PC-3 (cell line): ENCODE measurements at regions not wholly inside any gene's neighbourhood (a gene's known extent, or its start where the extent isn't known, plus 50 kb on each side); places are given as distances from the start of the nearest gene placed in this dataset.

Experiments used
- ATAC-seq: fragments of 200-7000 bp; cut with Tn5 transposase; 2 replicates; pipeline ENCODE4 v1.9.1; 2020; ENCODE audit warnings: mild to moderate bottlenecking, moderate library complexity
- BruUV-seq: library from RNA; stranded (reverse); fragments of 400-500 nt; replicated peaks from 2 replicates; lab custom pipeline; 2021; lab: Mats Ljungman, UMichigan
- CTCF ChIA-PET: fragments of 300-600 bp; sonication (Branson Sonifier 250); formaldehyde crosslinking; loops from one replicate; lab custom pipeline; 2022; ENCODE audit warnings: antibody characterized with exemption; lab: Charles Lee
- POLR2A ChIA-PET: fragments of 300-600 bp; sonication (Branson Sonifier 250); formaldehyde crosslinking; loops from one replicate; lab custom pipeline; 2022; ENCODE audit warnings: antibody characterized with exemption; ENCODE audit not compliant: unreplicated experiment; lab: Charles Lee
- DNase-seq: peaks from one replicate; pipeline ENCODE4 v3.0.0-alpha.2; 2015
- H2AFZ ChIP-seq: fragments of 300-600 bp; sonication (generic); 2 replicates; pipeline ENCODE4 v1.6.0; 2016; ENCODE audit warnings: antibody characterized with exemption, low read length
- H3F3A ChIP-seq: fragments of 300-600 bp; sonication (generic); one replicate; pipeline ENCODE4 v1.6.0; 2017; ENCODE audit warnings: antibody characterized with exemption, low read length, control low read depth, mild to moderate bottlenecking; ENCODE audit not compliant: unreplicated experiment
- H3K27ac ChIP-seq: fragments of 300-600 bp; sonication (generic); 2 replicates; pipeline ENCODE4 v1.5.1; 2016; ENCODE audit warnings: mild to moderate bottlenecking, low read length
- H3K27me3 ChIP-seq: fragments of 300-600 bp; sonication (generic); 2 replicates; pipeline ENCODE4 v1.6.1; 2016; ENCODE audit warnings: low read length, mixed read lengths
- H3K36me3 ChIP-seq: fragments of 300-600 bp; sonication (generic); 2 replicates; pipeline ENCODE4 v1.6.1; 2016; ENCODE audit warnings: low read depth, mixed run types, low read length, mixed read lengths
- H3K4me1 ChIP-seq: fragments of 300-600 bp; sonication (generic); 2 replicates; pipeline ENCODE4 v1.5.1; 2016; ENCODE audit warnings: low read length; ENCODE audit not compliant: insufficient read depth
- H3K4me2 ChIP-seq: fragments of 300-600 bp; sonication (generic); 2 replicates; pipeline ENCODE4 v1.6.0; 2016; ENCODE audit warnings: low read length
- H3K4me3 ChIP-seq: fragments of 300-600 bp; sonication (generic); 2 replicates; pipeline ENCODE4 v1.5.1; 2016; ENCODE audit warnings: mild to moderate bottlenecking, low read length, mixed read lengths
- H3K79me2 ChIP-seq: fragments of 300-600 bp; sonication (generic); 2 replicates; pipeline ENCODE4 v1.6.1; 2017; ENCODE audit warnings: low read length, mixed read lengths
- H3K9ac ChIP-seq: fragments of 300-600 bp; sonication (generic); 2 replicates; pipeline ENCODE4 v1.6.0; 2016; ENCODE audit warnings: mild to moderate bottlenecking, low read length
- H3K9me2 ChIP-seq: fragments of 300-600 bp; sonication (generic); replicated peaks from 2 replicates; pipeline ENCODE4 v1.6.1; 2016; ENCODE audit warnings: mixed run types, low read length, mixed read lengths
- H3K9me3 ChIP-seq: fragments of 300-600 bp; sonication (generic); 2 replicates; pipeline ENCODE4 v1.6.1; 2016; ENCODE audit warnings: low read length, mixed read lengths
- H4K20me1 ChIP-seq: fragments of 300-600 bp; sonication (generic); 2 replicates; pipeline ENCODE4 v1.6.1; 2016; ENCODE audit warnings: low read length, mixed read lengths
- CTCF ChIP-seq: fragments of 300-600 bp; sonication (generic); conservative IDR thresholded peaks from 2 replicates; pipeline ENCODE4 v1.5.1; 2017; ENCODE audit warnings: antibody characterized with exemption, low read depth, mild to moderate bottlenecking, low read length
- EZH2 ChIP-seq: fragments of 300-600 bp; sonication (generic); IDR thresholded peaks from one replicate; pipeline ENCODE4 v1.6.1; 2017; ENCODE audit warnings: antibody characterized with exemption, mild to moderate bottlenecking, low read length; ENCODE audit not compliant: unreplicated experiment
- EZH2phosphoT487 ChIP-seq: fragments of 300-600 bp; sonication (generic); IDR thresholded peaks from 2 replicates; pipeline ENCODE4 v1.6.1; 2018; ENCODE audit warnings: mild to moderate bottlenecking, antibody characterized with exemption, low read length, borderline replicate concordance
- intact Hi-C: fragments of 100-400 bp; cut with micrococcal nuclease; formaldehyde crosslinking; loops from 2 replicates; pipeline ENCODE4 v1.9.0; 2023

DNA sequence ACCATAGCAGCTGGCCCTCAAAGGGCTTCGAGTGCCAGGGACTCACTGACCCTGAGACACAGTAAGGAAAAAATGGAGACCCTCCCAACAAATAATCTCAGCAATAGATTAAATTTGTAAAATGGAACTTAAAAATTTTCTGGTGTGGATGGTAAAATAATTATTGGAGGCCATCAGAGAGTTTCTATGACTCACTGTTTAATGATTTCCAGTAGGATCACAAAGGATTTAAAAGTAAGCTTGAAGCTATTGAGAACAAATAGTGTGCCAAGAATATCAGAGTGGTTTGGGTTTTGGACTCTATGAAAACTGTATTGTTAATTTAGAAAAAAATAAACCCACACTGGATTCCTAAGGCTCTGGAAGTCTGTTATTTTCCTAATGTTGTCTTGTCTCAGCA is 115.2 kb upstream of the AKIRIN2 start:
- ATAC-seq, result no peak

GRCh38 chr6:87815449-87815848 is 113.4 kb upstream of the AKIRIN2 start:
- Histone ChIP-seq H3F3A (no peaks in the 10 kb centered on the region), H3K9me2 (no peaks in the 10 kb centered on the region), H3K27ac (no peak overlapping the region), H4K20me1 (no peaks in the 10 kb centered on the region), H3K36me3 (no peaks in the 10 kb centered on the region), H3K4me1 (no peaks in the 10 kb centered on the region), H3K4me2 (no peak overlapping the region), H3K9me3 (no peaks in the 10 kb centered on the region), H3K9ac (no peak overlapping the region), H2AFZ (no peak overlapping the region), H3K79me2 (no peaks in the 10 kb centered on the region), H3K4me3 (no peak overlapping the region), H3K27me3 (no peaks in the 10 kb centered on the region)
- ChIA-PET CTCF (interaction anchor here (0.8 kb wide), 1 partner anchor 975 kb away, joined by 3 read pairs; no protein-coding TSS in a partner anchor), POLR2A (no interaction called here)
- TF ChIP-seq EZH2phosphoT487, result no peak
- no peak for TF ChIP-seq EZH2
- TF ChIP-seq CTCF, result no peak
- ATAC-seq, result no peak
- intact Hi-C loops, result no loop called here
- no peak for DNase-seq
- no TSS peak for BruUV-seq

More for the DNA sequence above, 115.2 kb upstream of the AKIRIN2 start:
- Histone ChIP-seq H3K9me3 (no peaks in the 10 kb centered on the region), H2AFZ (no peak overlapping the region), H3K36me3 (no peaks in the 10 kb centered on the region), H3K4me3 (no peak overlapping the region), H3K4me1 (no peaks in the 10 kb centered on the region), H3K27ac (no peak overlapping the region), H3K4me2 (no peak overlapping the region), H3K9ac (no peak overlapping the region), H3K79me2 (no peaks in the 10 kb centered on the region), H4K20me1 (no peaks in the 10 kb centered on the region), H3K9me2 (no peaks in the 10 kb centered on the region), H3K27me3 (no peaks in the 10 kb centered on the region), H3F3A (no peaks in the 10 kb centered on the region)
- BruUV-seq, result no TSS peak
- intact Hi-C loops, result no loop called here
- POLR2A ChIA-PET, result no interaction called here
- TF ChIP-seq CTCF (no peak), EZH2 (no peak)
- CTCF ChIA-PET, result interaction anchor here (0.6 kb wide), 1 partner anchor 22 kb away, joined by 3 read pairs; no protein-coding TSS in a partner anchor
- DNase-seq, result no peak

DNA sequence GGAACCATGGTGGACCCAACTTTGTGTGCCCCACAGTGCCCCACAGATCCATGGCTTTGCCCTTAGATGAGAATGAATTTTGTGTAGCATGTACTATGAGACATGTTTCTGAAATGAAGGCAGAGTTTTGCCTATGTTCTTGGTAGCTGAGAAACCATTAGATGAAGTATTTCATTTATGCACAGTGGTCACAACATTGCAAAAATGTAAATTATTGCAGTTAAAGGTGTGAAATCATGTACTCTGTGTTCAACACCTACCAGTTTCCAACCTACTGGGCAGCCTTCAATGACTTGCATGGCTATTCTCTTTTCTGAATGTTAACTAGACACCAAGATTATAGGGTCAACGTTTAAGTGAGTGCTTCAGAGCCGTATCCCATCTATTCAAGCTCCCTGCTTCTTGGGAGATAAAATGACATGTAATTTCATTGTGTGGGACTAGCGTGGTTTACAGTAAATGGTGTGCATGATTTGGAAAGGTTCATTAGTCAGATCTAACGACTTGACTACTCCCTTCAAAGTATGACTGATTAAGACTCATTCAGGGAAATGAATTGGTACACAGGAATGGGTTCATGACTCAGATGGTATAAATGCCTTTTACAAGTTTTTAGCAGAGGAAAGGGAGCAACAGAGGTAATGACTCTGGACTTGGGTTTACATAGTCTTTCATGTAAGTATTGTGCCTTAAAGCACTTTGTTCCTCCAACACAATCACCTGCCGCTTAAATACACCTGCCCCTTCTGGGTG is 106.1 kb upstream of the AKIRIN2 start:
- TF ChIP-seq EZH2phosphoT487, result no peak
- TF ChIP-seq EZH2, result no peak
- no peak for TF ChIP-seq CTCF
- ChIA-PET CTCF (no interaction called here), POLR2A (no interaction called here)
- Histone ChIP-seq H3K27me3 (no peaks in the 10 kb centered on the region), H3K4me2 (peak overlapping the region; percentile 48), H3K79me2 (no peaks in the 10 kb centered on the region), H3K4me3 (no peak overlapping the region), H3K9me3 (no peaks in the 10 kb centered on the region), H4K20me1 (no peaks in the 10 kb centered on the region), H3F3A (no peaks in the 10 kb centered on the region), H3K4me1 (peaks cover 25% of the 10 kb centered on the region), H3K36me3 (no peaks in the 10 kb centered on the region), H3K27ac (peak overlapping the region; percentile 69), H2AFZ (no peak overlapping the region), H3K9me2 (no peaks in the 10 kb centered on the region), H3K9ac (no peak overlapping the region)
- intact Hi-C loops, result loop anchor here (1.0 to 5.0 kb wide), 2 partner anchors 76 to 108 kb away; no protein-coding TSS in a partner anchor
- ATAC-seq (peak; percentile 89), DNase-seq (peak; percentile 91)
- BruUV-seq, result no TSS peak
